OCI-LY1 (cell line): ENCODE measurements at regions not wholly inside any gene's neighbourhood (a gene's known extent, or its start where the extent isn't known, plus 50 kb on each side); places are given as distances from the start of the nearest gene placed in this dataset.

Experiments used
- H2AFZ ChIP-seq: fragments of 200-600 bp; sonication (generic), shearing (Covaris generic); 2 replicates; pipeline ENCODE4 v1.6.0; 2014; ENCODE audit warnings: antibody characterized with exemption, mild to moderate bottlenecking, low read length
- H3F3A ChIP-seq: fragments of 200-600 bp; sonication (generic), shearing (Covaris generic); 2 replicates; pipeline ENCODE4 v1.6.0; 2014; ENCODE audit warnings: mild to moderate bottlenecking, antibody characterized with exemption, low read length, moderate library complexity; ENCODE audit not compliant: insufficient read depth
- H3K27ac ChIP-seq: fragments of 200-600 bp; sonication (generic); 2 replicates; pipeline ENCODE4 v1.5.1; 2014; ENCODE audit warnings: low read length, mixed run types, mild to moderate bottlenecking, low read depth; ENCODE audit not compliant: poor library complexity, severe bottlenecking
- H3K27me3 ChIP-seq: fragments of 200-600 bp; sonication (generic); 2 replicates; pipeline ENCODE4 v1.6.0; 2014; ENCODE audit warnings: antibody characterized with exemption, mild to moderate bottlenecking, low read length, moderate library complexity; ENCODE audit not compliant: insufficient read depth
- H3K36me3 ChIP-seq: fragments of 200-600 bp; sonication (generic); 2 replicates; pipeline ENCODE4 v1.6.1; 2014; ENCODE audit warnings: mild to moderate bottlenecking, antibody characterized with exemption, low read length, moderate library complexity, mixed read lengths; ENCODE audit not compliant: insufficient read depth
- H3K4me1 ChIP-seq: fragments of 200-600 bp; sonication (generic); 2 replicates; pipeline ENCODE4 v1.5.1; 2014; ENCODE audit warnings: mild to moderate bottlenecking, low read length, moderate library complexity; ENCODE audit not compliant: insufficient read depth, severe bottlenecking
- H3K4me2 ChIP-seq: fragments of 200-600 bp; sonication (generic), shearing (Covaris generic); 2 replicates; pipeline ENCODE4 v1.6.1; 2014; ENCODE audit warnings: low read length
- H3K4me3 ChIP-seq: fragments of 200-600 bp; sonication (generic); 2 replicates; pipeline ENCODE4 v1.5.1; 2014; ENCODE audit warnings: low read length, low read depth, mild to moderate bottlenecking, mixed read lengths; ENCODE audit not compliant: poor library complexity, severe bottlenecking
- H3K79me2 ChIP-seq: fragments of 200-600 bp; shearing (Covaris generic); 2 replicates; pipeline ENCODE4 v1.6.1; 2016; ENCODE audit warnings: mixed run types, low read length, mixed read lengths; ENCODE audit not compliant: insufficient read depth
- H3K9ac ChIP-seq: fragments of 200-600 bp; sonication (generic), shearing (Covaris generic); 2 replicates; pipeline ENCODE4 v1.6.1; 2014; ENCODE audit warnings: mild to moderate bottlenecking, low read length, mixed read lengths
- H3K9me2 ChIP-seq: fragments of 200-600 bp; sonication (generic), shearing (Covaris generic); 2 replicates; pipeline ENCODE4 v1.6.1; 2014; ENCODE audit warnings: low read depth, mild to moderate bottlenecking, low read length, mixed read lengths
- H3K9me3 ChIP-seq: fragments of 200-600 bp; shearing (Covaris generic); 2 replicates; pipeline ENCODE4 v1.6.1; 2014; ENCODE audit warnings: low read length, mixed read lengths
- H4K20me1 ChIP-seq: fragments of 200-600 bp; sonication (generic), shearing (Covaris generic); 2 replicates; pipeline ENCODE4 v1.6.0; 2016; ENCODE audit warnings: mild to moderate bottlenecking, low read length; ENCODE audit not compliant: insufficient read depth
- EZH2 ChIP-seq: fragments of 200-600 bp; sonication (generic), shearing (Covaris generic); IDR thresholded peaks from 2 replicates; pipeline ENCODE4 v1.8.0; 2017; ENCODE audit warnings: borderline replicate concordance, mixed run types, mild to moderate bottlenecking, antibody characterized with exemption, low read length, moderate library complexity, mixed read lengths
- TF ChIP-seq, protein P1 (sequence below): fragments of 200-600 bp; sonication (generic), shearing (Covaris generic); IDR thresholded peaks from 2 replicates; pipeline ENCODE4 v1.5.1; 2017; ENCODE audit warnings: mild to moderate bottlenecking, antibody characterized with exemption, low read length, moderate library complexity, mixed read lengths

DNA sequence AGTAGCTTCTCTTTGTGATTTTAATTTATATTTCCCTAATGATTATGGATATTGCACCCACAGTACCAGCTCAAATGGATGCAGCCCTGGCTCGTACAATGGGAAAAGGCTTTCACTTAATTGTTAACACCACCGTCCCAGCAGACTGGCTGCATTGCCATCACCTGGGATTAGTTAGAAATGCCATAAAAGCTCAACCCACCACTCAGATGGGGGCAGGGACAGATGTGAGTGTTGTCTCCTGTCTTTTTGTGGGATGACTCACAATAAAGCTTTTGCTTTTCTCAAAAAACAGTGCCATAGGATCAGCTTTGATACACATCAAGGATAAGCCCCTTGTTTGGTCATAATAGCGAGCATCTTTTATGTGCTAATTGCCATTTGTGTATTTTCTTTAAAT is 729.1 kb downstream of the TNS3 start:
- TF ChIP-seq, protein P1, sequence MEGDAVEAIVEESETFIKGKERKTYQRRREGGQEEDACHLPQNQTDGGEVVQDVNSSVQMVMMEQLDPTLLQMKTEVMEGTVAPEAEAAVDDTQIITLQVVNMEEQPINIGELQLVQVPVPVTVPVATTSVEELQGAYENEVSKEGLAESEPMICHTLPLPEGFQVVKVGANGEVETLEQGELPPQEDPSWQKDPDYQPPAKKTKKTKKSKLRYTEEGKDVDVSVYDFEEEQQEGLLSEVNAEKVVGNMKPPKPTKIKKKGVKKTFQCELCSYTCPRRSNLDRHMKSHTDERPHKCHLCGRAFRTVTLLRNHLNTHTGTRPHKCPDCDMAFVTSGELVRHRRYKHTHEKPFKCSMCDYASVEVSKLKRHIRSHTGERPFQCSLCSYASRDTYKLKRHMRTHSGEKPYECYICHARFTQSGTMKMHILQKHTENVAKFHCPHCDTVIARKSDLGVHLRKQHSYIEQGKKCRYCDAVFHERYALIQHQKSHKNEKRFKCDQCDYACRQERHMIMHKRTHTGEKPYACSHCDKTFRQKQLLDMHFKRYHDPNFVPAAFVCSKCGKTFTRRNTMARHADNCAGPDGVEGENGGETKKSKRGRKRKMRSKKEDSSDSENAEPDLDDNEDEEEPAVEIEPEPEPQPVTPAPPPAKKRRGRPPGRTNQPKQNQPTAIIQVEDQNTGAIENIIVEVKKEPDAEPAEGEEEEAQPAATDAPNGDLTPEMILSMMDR: no peak
- TF ChIP-seq EZH2: no peak
- H3F3A ChIP-seq: no peaks in the 10 kb centered on the region

DNA sequence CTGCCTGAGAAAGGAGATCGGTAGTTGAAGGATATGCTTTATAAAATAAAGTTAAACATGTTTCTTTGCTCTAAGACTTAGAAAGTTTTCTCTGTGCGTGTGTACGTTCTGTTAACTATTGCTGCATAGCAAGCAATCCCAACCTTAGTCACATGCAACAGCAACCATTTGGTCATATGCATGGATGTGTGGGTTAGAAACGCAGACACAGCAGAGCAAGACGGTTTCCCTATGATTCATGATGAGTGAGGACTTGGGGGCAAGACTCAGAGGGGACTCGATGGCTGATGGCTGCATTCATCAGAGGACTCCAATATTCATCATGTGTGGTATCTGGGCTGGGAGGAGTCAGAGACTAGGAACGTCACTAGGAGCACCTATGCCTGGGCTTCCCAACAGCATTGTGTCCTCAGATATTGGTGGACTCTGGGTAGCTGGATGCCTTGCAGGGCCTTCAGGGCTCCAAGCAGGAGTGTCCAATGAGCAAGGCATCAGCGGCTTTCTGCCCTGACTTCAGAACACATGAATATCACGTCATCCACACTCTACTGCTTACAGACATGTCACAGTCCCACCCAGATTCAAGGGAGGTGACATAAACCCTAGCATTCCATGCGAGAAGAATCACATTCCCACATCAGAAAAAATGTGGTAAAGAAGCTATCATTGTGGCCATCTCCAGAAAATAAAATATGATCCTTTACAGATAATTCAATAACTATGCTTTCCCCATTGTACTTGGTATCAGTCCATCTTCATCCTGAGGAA is 731.2 kb downstream of the TNS3 start:
- H3K27ac ChIP-seq: no peak overlapping the region
- no peaks in the 10 kb centered on the region for H3K27me3 ChIP-seq
- H2AFZ ChIP-seq: no peak overlapping the region
- H3K9me2 ChIP-seq: no peaks in the 10 kb centered on the region
- no peaks in the 10 kb centered on the region for H3K36me3 ChIP-seq
- H3K9me3 ChIP-seq: no peaks in the 10 kb centered on the region
- H3K4me1 ChIP-seq: no peaks in the 10 kb centered on the region
- TF ChIP-seq, protein P1: no peak
- TF ChIP-seq EZH2: no peak
- H3K79me2 ChIP-seq: no peaks in the 10 kb centered on the region
- H3K4me3 ChIP-seq: no peak overlapping the region
- no peak overlapping the region for H3K4me2 ChIP-seq
- no peaks in the 10 kb centered on the region for H4K20me1 ChIP-seq
- H3F3A ChIP-seq: no peaks in the 10 kb centered on the region
- H3K9ac ChIP-seq: no peak overlapping the region

More for the DNA sequence above, 729.1 kb downstream of the TNS3 start:
- Histone ChIP-seq H3K4me3 (no peak overlapping the region), H3K9me3 (no peaks in the 10 kb centered on the region), H3K27ac (no peak overlapping the region), H3K4me2 (no peak overlapping the region), H3K9me2 (no peaks in the 10 kb centered on the region), H2AFZ (no peak overlapping the region), H3K79me2 (no peaks in the 10 kb centered on the region), H4K20me1 (no peaks in the 10 kb centered on the region), H3K27me3 (no peaks in the 10 kb centered on the region), H3K36me3 (no peaks in the 10 kb centered on the region), H3K4me1 (no peaks in the 10 kb centered on the region), H3K9ac (no peak overlapping the region)

DNA sequence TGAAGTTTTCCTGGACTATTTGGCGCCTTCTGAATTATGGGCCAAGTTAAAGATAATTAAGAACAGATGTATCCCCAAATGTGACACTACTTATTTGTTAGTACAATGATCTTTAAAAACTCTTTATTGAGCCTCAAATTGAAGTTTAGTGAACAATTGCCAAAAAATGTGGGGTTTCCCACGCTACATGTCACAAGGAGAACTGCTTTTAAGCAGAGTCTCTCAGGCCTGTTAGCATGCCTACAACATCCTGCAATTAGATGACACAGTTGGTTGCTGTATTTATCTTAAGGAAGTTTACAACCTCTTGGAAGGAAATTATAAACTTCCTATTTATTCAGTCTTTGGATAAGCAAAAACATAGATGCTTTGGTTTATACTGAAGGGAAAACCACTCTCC is 733.0 kb downstream of the TNS3 start:
- no peak overlapping the region for H3K9ac ChIP-seq

More for the DNA sequence above, 733.0 kb downstream of the TNS3 start:
- H3K27ac ChIP-seq: no peak overlapping the region
- no peaks in the 10 kb centered on the region for H3K27me3 ChIP-seq
- no peak overlapping the region for H2AFZ ChIP-seq
- H3K9me2 ChIP-seq: no peaks in the 10 kb centered on the region
- H3K9me3 ChIP-seq: no peaks in the 10 kb centered on the region
- H3K4me1 ChIP-seq: no peaks in the 10 kb centered on the region
- H3K36me3 ChIP-seq: no peaks in the 10 kb centered on the region
- TF ChIP-seq, protein P1: no peak
- TF ChIP-seq EZH2: no peak
- H3K4me3 ChIP-seq: no peak overlapping the region
- no peak overlapping the region for H3K4me2 ChIP-seq
- no peaks in the 10 kb centered on the region for H3F3A ChIP-seq
- H4K20me1 ChIP-seq: no peaks in the 10 kb centered on the region
- H3K79me2 ChIP-seq: no peaks in the 10 kb centered on the region
